ENCODE measurements at regions not wholly inside any gene's neighbourhood (a gene's known extent, or its start where the extent isn't known, plus 50 kb on each side); places are given as distances from the start of the nearest gene placed in this dataset.

GRCh38 chr2:211035548-211036185 lies 479.3 kb downstream of the CPS1 start:
- H3K4me3 ChIP-seq (ENCODE audit: low read depth, low read length) = no peak overlapping the region
- DNase-seq (ENCODE audit: low read depth, low spot score) = peak; percentile 36
- in situ Hi-C loops (cut with HindIII; ENCODE audit: low sequenced_read_pairs) = no loop called here
- TF ChIP-seq CTCF (IDR thresholded peaks at IDR 0.05; ENCODE audit: low read depth, low read length) = peak; percentile 69

- no peak for TF ChIP-seq CTCF (IDR thresholded peaks at IDR 0.05; ENCODE audit: low read depth, low read length)
- in situ Hi-C loops (cut with HindIII; ENCODE audit: low sequenced_read_pairs) = no loop called here
- no peak overlapping the region for H3K4me3 ChIP-seq (ENCODE audit: low read depth, low read length)
- no peak for DNase-seq (ENCODE audit: low read depth, low spot score)
These were observed 488.6 kb downstream of the CPS1 start for GRCh38 chr2:211045025-211045424.

GRCh38 chr2:211049321-211050018 lies 493.1 kb downstream of the CPS1 start:
- in situ Hi-C loops (cut with HindIII; ENCODE audit: low sequenced_read_pairs) = no loop called here
- TF ChIP-seq CTCF (IDR thresholded peaks at IDR 0.05; ENCODE audit: low read depth, low read length) = no peak
- DNase-seq (ENCODE audit: low read depth, low spot score) = no peak
- H3K4me3 ChIP-seq (ENCODE audit: low read depth, low read length) = no peak overlapping the region

- TF ChIP-seq CTCF (IDR thresholded peaks at IDR 0.05; ENCODE audit: low read depth, low read length) = peak; percentile 24
- DNase-seq (ENCODE audit: low read depth, low spot score) = no peak
- in situ Hi-C loops (cut with HindIII; ENCODE audit: low sequenced_read_pairs) = no loop called here
- H3K4me3 ChIP-seq (ENCODE audit: low read depth, low read length) = no peak overlapping the region
These were observed 499.0 kb downstream of the CPS1 start for GRCh38 chr2:211055438-211055837.

GRCh38 chr2:211061612-211062296 lies 505.4 kb downstream of the CPS1 start:
- in situ Hi-C loops (cut with HindIII; ENCODE audit: low sequenced_read_pairs) = no loop called here
- no peak for TF ChIP-seq CTCF (IDR thresholded peaks at IDR 0.05; ENCODE audit: low read depth, low read length)
- H3K4me3 ChIP-seq (ENCODE audit: low read depth, low read length) = no peak overlapping the region
- DNase-seq (ENCODE audit: low read depth, low spot score) = no peak

- in situ Hi-C loops (cut with HindIII; ENCODE audit: low sequenced_read_pairs) = no loop called here
- DNase-seq (ENCODE audit: low read depth, low spot score) = no peak
- no peak overlapping the region for H3K4me3 ChIP-seq (ENCODE audit: low read depth, low read length)
- no peak for TF ChIP-seq CTCF (IDR thresholded peaks at IDR 0.05; ENCODE audit: low read depth, low read length)
These were observed 505.9 kb downstream of the CPS1 start for GRCh38 chr2:211062297-211062612.

Data from astrocyte of the spinal cord (primary cell).